ENCODE measurements at regions not wholly inside any gene's neighbourhood (a gene's known extent, or its start where the extent isn't known, plus 50 kb on each side); places are given as distances from the start of the nearest gene placed in this dataset.

DNA sequence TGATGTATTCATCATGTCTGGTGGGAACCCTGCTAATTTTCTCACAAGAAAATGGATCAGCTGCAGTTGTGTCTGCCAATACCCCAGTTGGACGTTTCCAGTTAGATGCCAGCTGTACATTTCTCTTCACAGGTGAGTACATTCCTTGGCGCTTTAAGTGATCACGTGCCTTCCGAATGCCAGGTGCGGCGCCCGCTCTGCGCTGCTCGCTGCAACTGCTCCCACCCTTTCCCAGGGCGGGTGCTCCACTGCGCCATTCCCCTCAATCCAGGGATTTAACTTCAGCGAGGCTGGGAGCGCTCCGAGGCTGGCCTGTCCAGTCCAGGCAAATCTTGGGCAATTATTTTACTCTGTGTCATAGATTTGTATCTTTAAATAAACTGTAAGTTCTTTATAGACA lies 225.0 kb upstream of the RAB6C start:
- TF ChIP-seq, protein P1, sequence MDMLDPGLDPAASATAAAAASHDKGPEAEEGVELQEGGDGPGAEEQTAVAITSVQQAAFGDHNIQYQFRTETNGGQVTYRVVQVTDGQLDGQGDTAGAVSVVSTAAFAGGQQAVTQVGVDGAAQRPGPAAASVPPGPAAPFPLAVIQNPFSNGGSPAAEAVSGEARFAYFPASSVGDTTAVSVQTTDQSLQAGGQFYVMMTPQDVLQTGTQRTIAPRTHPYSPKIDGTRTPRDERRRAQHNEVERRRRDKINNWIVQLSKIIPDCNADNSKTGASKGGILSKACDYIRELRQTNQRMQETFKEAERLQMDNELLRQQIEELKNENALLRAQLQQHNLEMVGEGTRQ (IDR thresholded peaks at IDR 0.05; ENCODE audit: borderline replicate concordance, low read depth, low read length), result no peak
- TF ChIP-seq, protein P2, sequence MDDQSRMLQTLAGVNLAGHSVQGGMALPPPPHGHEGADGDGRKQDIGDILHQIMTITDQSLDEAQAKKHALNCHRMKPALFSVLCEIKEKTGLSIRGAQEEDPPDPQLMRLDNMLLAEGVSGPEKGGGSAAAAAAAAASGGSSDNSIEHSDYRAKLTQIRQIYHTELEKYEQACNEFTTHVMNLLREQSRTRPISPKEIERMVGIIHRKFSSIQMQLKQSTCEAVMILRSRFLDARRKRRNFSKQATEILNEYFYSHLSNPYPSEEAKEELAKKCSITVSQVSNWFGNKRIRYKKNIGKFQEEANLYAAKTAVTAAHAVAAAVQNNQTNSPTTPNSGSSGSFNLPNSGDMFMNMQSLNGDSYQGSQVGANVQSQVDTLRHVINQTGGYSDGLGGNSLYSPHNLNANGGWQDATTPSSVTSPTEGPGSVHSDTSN (IDR thresholded peaks at IDR 0.05), result no peak
- TF ChIP-seq, protein P3, sequence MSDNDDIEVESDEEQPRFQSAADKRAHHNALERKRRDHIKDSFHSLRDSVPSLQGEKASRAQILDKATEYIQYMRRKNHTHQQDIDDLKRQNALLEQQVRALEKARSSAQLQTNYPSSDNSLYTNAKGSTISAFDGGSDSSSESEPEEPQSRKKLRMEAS (IDR thresholded peaks at IDR 0.05; ENCODE audit: low read depth), result no peak
- no peak for TF ChIP-seq TAF1 (IDR thresholded peaks at IDR 0.05; ENCODE audit: borderline replicate concordance, low read depth, low read length)
- TF ChIP-seq MXI1 (IDR thresholded peaks at IDR 0.05; ENCODE audit: low read depth, low read length), result no peak
- no peak for TF ChIP-seq RFX5 (IDR thresholded peaks at IDR 0.05; ENCODE audit: low read length)
- TF ChIP-seq FOSL2 (IDR thresholded peaks at IDR 0.05; ENCODE audit: borderline replicate concordance, low read depth), result no peak
- TF ChIP-seq EP300 (IDR thresholded peaks at IDR 0.05; ENCODE audit: borderline replicate concordance in 1 of 2, low read depth in 1 of 2, low read length in 1 of 2), result no peak
- TF ChIP-seq EZH2phosphoT487 (IDR thresholded peaks at IDR 0.05; ENCODE audit: borderline replicate concordance, low read depth), result no peak
- TF ChIP-seq, protein P4, sequence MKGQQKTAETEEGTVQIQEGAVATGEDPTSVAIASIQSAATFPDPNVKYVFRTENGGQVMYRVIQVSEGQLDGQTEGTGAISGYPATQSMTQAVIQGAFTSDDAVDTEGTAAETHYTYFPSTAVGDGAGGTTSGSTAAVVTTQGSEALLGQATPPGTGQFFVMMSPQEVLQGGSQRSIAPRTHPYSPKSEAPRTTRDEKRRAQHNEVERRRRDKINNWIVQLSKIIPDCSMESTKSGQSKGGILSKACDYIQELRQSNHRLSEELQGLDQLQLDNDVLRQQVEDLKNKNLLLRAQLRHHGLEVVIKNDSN (IDR thresholded peaks at IDR 0.05; ENCODE audit: borderline replicate concordance, low read depth), result no peak
- no peak for TF ChIP-seq POLR2AphosphoS5 (IDR thresholded peaks at IDR 0.05; ENCODE audit: low read depth, low read length)
- TF ChIP-seq, protein P5, sequence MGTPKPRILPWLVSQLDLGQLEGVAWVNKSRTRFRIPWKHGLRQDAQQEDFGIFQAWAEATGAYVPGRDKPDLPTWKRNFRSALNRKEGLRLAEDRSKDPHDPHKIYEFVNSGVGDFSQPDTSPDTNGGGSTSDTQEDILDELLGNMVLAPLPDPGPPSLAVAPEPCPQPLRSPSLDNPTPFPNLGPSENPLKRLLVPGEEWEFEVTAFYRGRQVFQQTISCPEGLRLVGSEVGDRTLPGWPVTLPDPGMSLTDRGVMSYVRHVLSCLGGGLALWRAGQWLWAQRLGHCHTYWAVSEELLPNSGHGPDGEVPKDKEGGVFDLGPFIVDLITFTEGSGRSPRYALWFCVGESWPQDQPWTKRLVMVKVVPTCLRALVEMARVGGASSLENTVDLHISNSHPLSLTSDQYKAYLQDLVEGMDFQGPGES (IDR thresholded peaks at IDR 0.05; ENCODE audit: low read depth, low read length), result no peak
- TF ChIP-seq, protein P6, sequence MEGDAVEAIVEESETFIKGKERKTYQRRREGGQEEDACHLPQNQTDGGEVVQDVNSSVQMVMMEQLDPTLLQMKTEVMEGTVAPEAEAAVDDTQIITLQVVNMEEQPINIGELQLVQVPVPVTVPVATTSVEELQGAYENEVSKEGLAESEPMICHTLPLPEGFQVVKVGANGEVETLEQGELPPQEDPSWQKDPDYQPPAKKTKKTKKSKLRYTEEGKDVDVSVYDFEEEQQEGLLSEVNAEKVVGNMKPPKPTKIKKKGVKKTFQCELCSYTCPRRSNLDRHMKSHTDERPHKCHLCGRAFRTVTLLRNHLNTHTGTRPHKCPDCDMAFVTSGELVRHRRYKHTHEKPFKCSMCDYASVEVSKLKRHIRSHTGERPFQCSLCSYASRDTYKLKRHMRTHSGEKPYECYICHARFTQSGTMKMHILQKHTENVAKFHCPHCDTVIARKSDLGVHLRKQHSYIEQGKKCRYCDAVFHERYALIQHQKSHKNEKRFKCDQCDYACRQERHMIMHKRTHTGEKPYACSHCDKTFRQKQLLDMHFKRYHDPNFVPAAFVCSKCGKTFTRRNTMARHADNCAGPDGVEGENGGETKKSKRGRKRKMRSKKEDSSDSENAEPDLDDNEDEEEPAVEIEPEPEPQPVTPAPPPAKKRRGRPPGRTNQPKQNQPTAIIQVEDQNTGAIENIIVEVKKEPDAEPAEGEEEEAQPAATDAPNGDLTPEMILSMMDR (IDR thresholded peaks at IDR 0.05), result no peak
- 66% methylated on average over 14 of the region's 14 CpGs for WGBS (ENCODE audit: low lambda C conversion rate)
- H3K79me2 ChIP-seq (ENCODE audit: insufficient read depth), result no peaks in the 10 kb centered on the region
- no peaks in the 10 kb centered on the region for H3F3A ChIP-seq (replicated peaks; ENCODE audit: insufficient read depth)
- no peaks in the 10 kb centered on the region for H3K9me3 ChIP-seq
- no peak overlapping the region for H3K4me3 ChIP-seq (ENCODE audit: low read depth in 2 of 2, low read length in 1 of 2)
- no peaks in the 10 kb centered on the region for H3K36me3 ChIP-seq (replicated peaks in 1 of 2; ENCODE audit: control insufficient read depth in 1 of 2, insufficient read depth in 2 of 2, low read length in 1 of 2)
- H3K4me2 ChIP-seq, result no peak overlapping the region
- no peak overlapping the region for H2AFZ ChIP-seq (ENCODE audit: low read depth)
- DNase-seq, result no peak
- H3K9ac ChIP-seq, result no peak overlapping the region
- H3K27me3 ChIP-seq (ENCODE audit: insufficient read depth), result no peaks in the 10 kb centered on the region
- no peak overlapping the region for H3K27ac ChIP-seq (ENCODE audit: low read depth in 2 of 2, low read length in 1 of 2)
- peaks cover 0 to 12% of the 10 kb centered on the region in 2 experiments; a peak in 1 of 4 replicates for H3K4me1 ChIP-seq (ENCODE audit: control insufficient read depth in 1 of 2, insufficient read depth in 2 of 2, low read depth in 1 of 2, low read length in 1 of 2)
- H3K9me2 ChIP-seq, result no peaks in the 10 kb centered on the region
- no peaks in the 10 kb centered on the region for H4K20me1 ChIP-seq (ENCODE audit: insufficient read depth)
- ChIA-PET POLR2A (no interaction called here), CTCF (no interaction called here)

All from SK-N-SH (cell line).